SH-SY5Y (cell line): ENCODE measurements at regions not wholly inside any gene's neighbourhood (a gene's known extent, or its start where the extent isn't known, plus 50 kb on each side); places are given as distances from the start of the nearest gene placed in this dataset.

ENCODE experiments used
- GATA2 ChIP-seq: IDR thresholded peaks from 2 replicates; pipeline ENCODE4 v1.6.1; 2011; ENCODE audit warnings: mild to moderate bottlenecking, low read depth, low read length
- GATA3 ChIP-seq: IDR thresholded peaks from 2 replicates; pipeline ENCODE4 v1.6.1; 2011; ENCODE audit warnings: low read depth, mild to moderate bottlenecking, low read length, moderate library complexity

DNA sequence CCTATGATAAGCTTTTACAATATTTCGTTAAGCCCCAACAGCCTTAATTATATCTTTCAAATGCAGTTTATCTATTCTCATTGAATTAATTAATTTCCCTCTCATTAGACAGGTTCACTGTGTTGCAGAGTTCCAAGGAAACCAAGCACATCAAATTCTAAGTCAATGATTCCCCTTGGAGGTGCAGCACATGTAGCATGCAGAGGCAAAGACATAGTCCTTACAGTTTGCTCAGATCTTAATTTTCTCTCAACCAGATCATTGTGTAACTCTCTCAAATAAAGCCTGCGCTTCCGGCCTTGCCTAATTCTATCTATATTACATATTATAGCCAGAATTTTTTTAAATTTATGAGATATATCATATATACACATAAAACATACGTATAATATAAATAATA is 205.4 kb downstream of the GRIA2 start:
- TF ChIP-seq GATA3 (no peak), GATA2 (no peak)
